RWPE2 (cell line): ENCODE measurements at regions not wholly inside any gene's neighbourhood (a gene's known extent, or its start where the extent isn't known, plus 50 kb on each side); places are given as distances from the start of the nearest gene placed in this dataset.

Source experiments
- ATAC-seq: fragments of 200-7000 bp; cut with Tn5 transposase; 3 replicates; pipeline ENCODE4 v1.9.1; 2021; ENCODE audit warnings: low read depth
- DNase-seq: peaks from one replicate; pipeline ENCODE4 v3.0.0-alpha.2; 2020; ENCODE audit warnings: low spot score
- H3K27ac ChIP-seq: fragments of 450-650 bp; 2 replicates; pipeline ENCODE4 v1.5.1; 2017; ENCODE audit warnings: mild to moderate bottlenecking; ENCODE audit not compliant: poor library complexity, severe bottlenecking
- H3K27me3 ChIP-seq: fragments of 250-450 bp; sonication (Bioruptor Pico); 2 replicates; pipeline ENCODE4 v1.5.1; 2021; ENCODE audit warnings: mild to moderate bottlenecking, moderate library complexity; ENCODE audit not compliant: insufficient read depth, poor library complexity, severe bottlenecking
- H3K36me3 ChIP-seq: fragments of 250-450 bp; sonication (Bioruptor Pico); 2 replicates; pipeline ENCODE4 v1.5.1; 2020; ENCODE audit warnings: low read depth, mild to moderate bottlenecking, moderate library complexity
- H3K4me1 ChIP-seq: fragments of 250-450 bp; sonication (Bioruptor Pico); 2 replicates; pipeline ENCODE4 v1.5.1; 2021; ENCODE audit warnings: mild to moderate bottlenecking, moderate library complexity; ENCODE audit not compliant: insufficient read depth, poor library complexity, severe bottlenecking
- H3K4me3 ChIP-seq: fragments of 250-450 bp; sonication (Bioruptor Pico); 2 replicates; pipeline ENCODE4 v1.5.1; 2021; ENCODE audit warnings: mild to moderate bottlenecking, moderate library complexity; ENCODE audit not compliant: severe bottlenecking
- H3K9me3 ChIP-seq: fragments of 250-450 bp; sonication (Bioruptor Pico); 2 replicates; pipeline ENCODE4 v1.5.1; 2021; ENCODE audit warnings: mild to moderate bottlenecking, moderate library complexity; ENCODE audit not compliant: severe bottlenecking
- TF ChIP-seq, protein P1 (sequence below): fragments of 450-650 bp; IDR thresholded peaks from one replicate; pipeline ENCODE4 v1.5.1; 2017; ENCODE audit warnings: mild to moderate bottlenecking, moderate library complexity; ENCODE audit not compliant: poor library complexity, severe bottlenecking

DNA sequence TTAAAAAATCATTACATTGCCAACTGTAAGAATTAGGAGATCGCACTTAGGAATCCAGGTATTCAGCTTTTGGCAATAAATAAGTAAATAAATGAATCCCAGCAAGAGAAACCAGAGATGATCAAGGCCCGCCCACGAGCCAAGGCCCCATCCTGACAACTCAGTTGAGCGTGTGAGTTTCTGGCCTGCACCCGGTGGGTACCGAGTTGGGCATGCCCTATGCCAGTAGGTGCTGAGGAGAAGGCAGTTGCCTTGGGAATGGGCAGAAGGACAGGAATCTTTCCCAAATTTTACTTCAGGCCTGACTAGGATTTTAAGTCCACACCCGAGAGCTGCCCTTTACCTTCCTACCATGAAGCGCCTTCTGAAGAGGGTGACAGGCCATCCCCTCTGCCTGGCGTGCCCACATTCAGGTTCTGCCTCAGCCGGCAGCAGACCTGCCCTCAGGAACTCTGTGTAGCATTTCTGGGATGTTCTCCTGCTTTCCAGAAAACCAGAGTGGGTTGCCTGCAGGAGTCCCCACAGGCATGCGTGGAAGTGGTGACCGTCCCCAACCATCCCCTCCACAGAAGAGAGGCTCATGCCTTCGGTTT is 99.3 kb upstream of the ALDH1A3 start:
- DNase-seq, result no peak
- no peak for ATAC-seq
- no peaks in the 10 kb centered on the region for H3K27me3 ChIP-seq
- H3K4me1 ChIP-seq, result no peaks in the 10 kb centered on the region
- H3K4me3 ChIP-seq, result no peak overlapping the region
- TF ChIP-seq, protein P1, sequence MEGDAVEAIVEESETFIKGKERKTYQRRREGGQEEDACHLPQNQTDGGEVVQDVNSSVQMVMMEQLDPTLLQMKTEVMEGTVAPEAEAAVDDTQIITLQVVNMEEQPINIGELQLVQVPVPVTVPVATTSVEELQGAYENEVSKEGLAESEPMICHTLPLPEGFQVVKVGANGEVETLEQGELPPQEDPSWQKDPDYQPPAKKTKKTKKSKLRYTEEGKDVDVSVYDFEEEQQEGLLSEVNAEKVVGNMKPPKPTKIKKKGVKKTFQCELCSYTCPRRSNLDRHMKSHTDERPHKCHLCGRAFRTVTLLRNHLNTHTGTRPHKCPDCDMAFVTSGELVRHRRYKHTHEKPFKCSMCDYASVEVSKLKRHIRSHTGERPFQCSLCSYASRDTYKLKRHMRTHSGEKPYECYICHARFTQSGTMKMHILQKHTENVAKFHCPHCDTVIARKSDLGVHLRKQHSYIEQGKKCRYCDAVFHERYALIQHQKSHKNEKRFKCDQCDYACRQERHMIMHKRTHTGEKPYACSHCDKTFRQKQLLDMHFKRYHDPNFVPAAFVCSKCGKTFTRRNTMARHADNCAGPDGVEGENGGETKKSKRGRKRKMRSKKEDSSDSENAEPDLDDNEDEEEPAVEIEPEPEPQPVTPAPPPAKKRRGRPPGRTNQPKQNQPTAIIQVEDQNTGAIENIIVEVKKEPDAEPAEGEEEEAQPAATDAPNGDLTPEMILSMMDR, result no peak
- no peaks in the 10 kb centered on the region for H3K36me3 ChIP-seq
- no peaks in the 10 kb centered on the region for H3K9me3 ChIP-seq
- H3K27ac ChIP-seq, result no peak overlapping the region

DNA sequence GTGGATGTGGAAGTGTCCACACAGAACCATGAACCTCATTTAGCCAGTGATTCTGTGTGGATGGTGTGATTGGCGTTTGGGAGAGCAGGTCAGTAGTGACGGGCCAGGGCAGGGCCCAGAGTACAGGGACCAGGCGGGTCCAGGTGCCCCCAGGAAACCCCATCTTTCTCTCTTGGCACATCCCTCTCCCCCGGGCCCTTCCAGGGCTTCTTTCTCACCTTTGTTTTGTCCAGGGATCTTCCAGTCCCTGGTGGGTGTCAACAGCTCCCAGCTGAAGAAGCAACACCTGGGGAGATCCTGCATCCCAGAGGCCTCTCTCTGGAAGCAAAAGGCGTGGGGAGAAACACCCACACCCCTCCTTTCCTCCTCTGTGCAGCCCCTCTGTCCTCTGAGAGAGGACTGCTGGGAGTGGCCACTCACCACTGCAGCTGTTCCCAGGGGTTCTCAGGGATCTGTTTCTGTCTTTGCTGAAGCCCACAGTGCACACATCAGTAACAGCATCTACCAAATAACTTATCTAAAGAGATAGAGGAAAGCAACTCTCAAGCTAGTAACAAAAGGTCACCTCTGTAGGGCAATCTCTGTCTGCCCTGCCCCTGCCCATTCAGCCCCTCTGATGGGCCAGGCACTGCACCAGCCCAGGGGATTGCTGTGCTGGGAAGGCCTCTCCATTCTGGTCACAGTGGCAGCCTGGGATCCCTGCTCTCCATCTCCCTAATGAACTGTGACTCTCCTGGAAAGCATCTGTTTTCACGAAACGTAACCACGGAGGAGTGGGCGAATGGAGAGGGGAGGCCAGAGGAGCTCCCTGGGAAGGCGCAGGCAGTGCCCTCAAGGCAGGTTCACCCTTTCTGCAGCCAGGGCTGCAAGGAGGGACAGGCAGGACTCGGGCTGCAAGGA is 98.3 kb upstream of the ALDH1A3 start:
- Histone ChIP-seq H3K27ac (no peak overlapping the region), H3K9me3 (no peaks in the 10 kb centered on the region), H3K4me3 (no peak overlapping the region), H3K36me3 (no peaks in the 10 kb centered on the region), H3K4me1 (no peaks in the 10 kb centered on the region), H3K27me3 (no peaks in the 10 kb centered on the region)
- DNase-seq (no peak), ATAC-seq (no peak)
- TF ChIP-seq, protein P1, result no peak

DNA sequence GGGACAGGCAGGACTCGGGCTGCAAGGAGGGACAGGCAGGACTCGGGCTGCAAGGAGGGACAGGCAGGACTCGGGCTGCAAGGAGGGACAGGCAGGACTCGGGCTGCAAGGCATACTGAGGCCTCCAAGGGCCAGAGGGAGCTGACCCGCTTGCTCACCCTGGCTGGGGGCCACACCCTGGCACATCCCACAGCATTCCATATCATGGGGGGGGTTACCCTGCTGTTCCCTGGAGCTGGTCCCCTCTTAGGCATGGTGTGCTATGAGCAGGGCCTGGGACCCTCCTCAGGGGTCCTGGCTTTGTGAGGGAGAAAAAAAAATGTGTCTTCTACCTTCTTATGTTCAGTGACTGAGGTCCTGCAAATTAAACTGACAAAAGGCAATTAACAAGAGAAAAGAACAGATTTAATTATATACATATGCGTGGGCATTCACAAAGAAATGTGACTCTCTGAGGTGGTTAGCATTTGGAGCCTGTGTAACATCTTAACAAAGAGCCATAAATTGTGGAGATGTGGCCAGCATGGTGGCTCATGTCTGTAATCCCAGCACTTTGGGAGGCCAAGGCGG is 97.6 kb upstream of the ALDH1A3 start:
- ATAC-seq (no peak), DNase-seq (peak; percentile 61)
- no peaks in the 10 kb centered on the region for H3K27me3 ChIP-seq
- no peaks in the 10 kb centered on the region for H3K9me3 ChIP-seq
- H3K36me3 ChIP-seq, result no peaks in the 10 kb centered on the region
- H3K4me3 ChIP-seq, result no peak overlapping the region
- no peaks in the 10 kb centered on the region for H3K4me1 ChIP-seq
- no peak overlapping the region for H3K27ac ChIP-seq
- TF ChIP-seq, protein P1, result no peak

- H3K27me3 ChIP-seq, result no peaks in the 10 kb centered on the region
- H3K9me3 ChIP-seq, result no peaks in the 10 kb centered on the region
- H3K36me3 ChIP-seq, result no peaks in the 10 kb centered on the region
- DNase-seq, result peak; percentile 49
- ATAC-seq, result no peak
- no peak overlapping the region for H3K4me3 ChIP-seq
- TF ChIP-seq, protein P1, result no peak
- H3K27ac ChIP-seq, result no peak overlapping the region
- H3K4me1 ChIP-seq, result no peaks in the 10 kb centered on the region
These were observed 96.3 kb upstream of the ALDH1A3 start for GRCh38 chr15:100783291-100783690.
